IMR-90 (cell line): ENCODE measurements at regions not wholly inside any gene's neighbourhood (a gene's known extent, or its start where the extent isn't known, plus 50 kb on each side); places are given as distances from the start of the nearest gene placed in this dataset.

ENCODE experiments used
- BHLHE40 ChIP-seq: fragments of 150-350 bp; IDR thresholded peaks from 2 replicates; pipeline ENCODE4 v1.6.1; 2016; ENCODE audit warnings: mild to moderate bottlenecking, low read depth, low read length
- CEBPB ChIP-seq: IDR thresholded peaks from 2 replicates; pipeline ENCODE4 v1.6.1; 2012; ENCODE audit warnings: low read depth, low read length, improper control_type of control experiment
- ELK1 ChIP-seq: fragments of 150-350 bp; IDR thresholded peaks from 2 replicates; pipeline ENCODE4 v1.6.1; 2016; ENCODE audit warnings: low read depth, mild to moderate bottlenecking, low read length, moderate library complexity, borderline replicate concordance
- FOS ChIP-seq: fragments of 150-350 bp; IDR thresholded peaks from 2 replicates; pipeline ENCODE4 v1.6.1; 2016; ENCODE audit warnings: low read depth, low read length
- MAFK ChIP-seq: IDR thresholded peaks from 2 replicates; pipeline ENCODE4 v1.6.1; 2012; ENCODE audit warnings: low read depth, low read length, improper control_type of control experiment
- MXI1 ChIP-seq: IDR thresholded peaks from 2 replicates; pipeline ENCODE4 v1.6.1; 2012; ENCODE audit warnings: low read depth, mild to moderate bottlenecking, low read length, moderate library complexity, borderline replicate concordance
- NFE2L2 ChIP-seq: fragments of 150-350 bp; IDR thresholded peaks from 2 replicates; pipeline ENCODE4 v1.6.1; 2016; ENCODE audit warnings: low read depth, mild to moderate bottlenecking, low read length
- POLR2A ChIP-seq: IDR thresholded peaks from 2 replicates; pipeline ENCODE4 v1.6.1; 2012; ENCODE audit warnings: mild to moderate bottlenecking, low read depth, low read length
- RAD21 ChIP-seq: IDR thresholded peaks from 2 replicates; pipeline ENCODE4 v1.6.1; 2012; ENCODE audit warnings: low read length, improper control_type of control experiment
- RFX5 ChIP-seq: IDR thresholded peaks from 2 replicates; pipeline ENCODE4 v1.8.0; 2012; ENCODE audit warnings: low read depth, mild to moderate bottlenecking, low read length, moderate library complexity
- SMC3 ChIP-seq: fragments of 150-350 bp; IDR thresholded peaks from 2 replicates; pipeline ENCODE4 v1.6.1; 2016; ENCODE audit warnings: low read depth, mild to moderate bottlenecking, antibody characterized with exemption, low read length, moderate library complexity
- TF ChIP-seq, protein P1 (sequence below): conservative IDR thresholded peaks from 2 replicates; pipeline ENCODE4 v1.5.1; 2012; ENCODE audit warnings: mild to moderate bottlenecking, low read depth, low read length, improper control_type of control experiment
- TF ChIP-seq, protein P2 (sequence below): fragments of 150-350 bp; IDR thresholded peaks from 2 replicates; pipeline ENCODE4 v1.6.1; 2017; ENCODE audit warnings: mild to moderate bottlenecking, antibody characterized with exemption, low read length, low read depth

- TF ChIP-seq NFE2L2 (no peak), POLR2A (no peak), MXI1 (no peak), ELK1 (no peak), RAD21 (no peak), MAFK (no peak), CEBPB (no peak), FOS (no peak), RFX5 (no peak), BHLHE40 (no peak), SMC3 (no peak)
- TF ChIP-seq, protein P1, sequence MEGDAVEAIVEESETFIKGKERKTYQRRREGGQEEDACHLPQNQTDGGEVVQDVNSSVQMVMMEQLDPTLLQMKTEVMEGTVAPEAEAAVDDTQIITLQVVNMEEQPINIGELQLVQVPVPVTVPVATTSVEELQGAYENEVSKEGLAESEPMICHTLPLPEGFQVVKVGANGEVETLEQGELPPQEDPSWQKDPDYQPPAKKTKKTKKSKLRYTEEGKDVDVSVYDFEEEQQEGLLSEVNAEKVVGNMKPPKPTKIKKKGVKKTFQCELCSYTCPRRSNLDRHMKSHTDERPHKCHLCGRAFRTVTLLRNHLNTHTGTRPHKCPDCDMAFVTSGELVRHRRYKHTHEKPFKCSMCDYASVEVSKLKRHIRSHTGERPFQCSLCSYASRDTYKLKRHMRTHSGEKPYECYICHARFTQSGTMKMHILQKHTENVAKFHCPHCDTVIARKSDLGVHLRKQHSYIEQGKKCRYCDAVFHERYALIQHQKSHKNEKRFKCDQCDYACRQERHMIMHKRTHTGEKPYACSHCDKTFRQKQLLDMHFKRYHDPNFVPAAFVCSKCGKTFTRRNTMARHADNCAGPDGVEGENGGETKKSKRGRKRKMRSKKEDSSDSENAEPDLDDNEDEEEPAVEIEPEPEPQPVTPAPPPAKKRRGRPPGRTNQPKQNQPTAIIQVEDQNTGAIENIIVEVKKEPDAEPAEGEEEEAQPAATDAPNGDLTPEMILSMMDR = no peak
- TF ChIP-seq, protein P2, sequence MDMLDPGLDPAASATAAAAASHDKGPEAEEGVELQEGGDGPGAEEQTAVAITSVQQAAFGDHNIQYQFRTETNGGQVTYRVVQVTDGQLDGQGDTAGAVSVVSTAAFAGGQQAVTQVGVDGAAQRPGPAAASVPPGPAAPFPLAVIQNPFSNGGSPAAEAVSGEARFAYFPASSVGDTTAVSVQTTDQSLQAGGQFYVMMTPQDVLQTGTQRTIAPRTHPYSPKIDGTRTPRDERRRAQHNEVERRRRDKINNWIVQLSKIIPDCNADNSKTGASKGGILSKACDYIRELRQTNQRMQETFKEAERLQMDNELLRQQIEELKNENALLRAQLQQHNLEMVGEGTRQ = no peak
Measured at GRCh38 chr6:97557355-97557754, 274.3 kb upstream of the MMS22L start.
